HG03103 (cell line): ENCODE measurements at regions not wholly inside any gene's neighbourhood (a gene's known extent, or its start where the extent isn't known, plus 50 kb on each side); places are given as distances from the start of the nearest gene placed in this dataset.

Experiments used
- ATAC-seq: cut with Tn5 transposase; IDR thresholded peaks from one replicate; pipeline ENCODE4 v1.9.1; 2021; ENCODE audit warnings: low read depth; ENCODE audit not compliant: unreplicated experiment

DNA sequence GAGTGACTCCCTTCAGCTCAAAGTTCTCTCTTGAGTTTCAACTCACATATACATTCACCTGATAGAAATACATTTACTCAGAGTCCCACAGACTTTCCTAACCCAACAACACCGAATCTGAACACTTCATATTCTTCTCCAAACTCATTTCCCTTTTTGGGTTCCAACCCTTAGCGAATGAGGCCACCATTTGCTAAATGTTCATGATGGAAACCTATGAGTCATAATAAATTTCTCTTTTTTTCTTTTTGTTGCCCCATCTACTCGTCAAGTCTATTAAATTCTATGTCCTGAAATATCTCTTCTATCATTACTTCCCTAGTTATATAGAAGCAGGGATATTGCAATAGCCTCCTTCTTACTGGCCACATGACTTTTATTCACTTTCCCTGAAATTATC lies 100.1 kb downstream of the HLX start:
- ATAC-seq, result no peak

GRCh38 chr1:220982686-220983085 lies 103.4 kb downstream of the HLX start:
- ATAC-seq, result no peak

DNA sequence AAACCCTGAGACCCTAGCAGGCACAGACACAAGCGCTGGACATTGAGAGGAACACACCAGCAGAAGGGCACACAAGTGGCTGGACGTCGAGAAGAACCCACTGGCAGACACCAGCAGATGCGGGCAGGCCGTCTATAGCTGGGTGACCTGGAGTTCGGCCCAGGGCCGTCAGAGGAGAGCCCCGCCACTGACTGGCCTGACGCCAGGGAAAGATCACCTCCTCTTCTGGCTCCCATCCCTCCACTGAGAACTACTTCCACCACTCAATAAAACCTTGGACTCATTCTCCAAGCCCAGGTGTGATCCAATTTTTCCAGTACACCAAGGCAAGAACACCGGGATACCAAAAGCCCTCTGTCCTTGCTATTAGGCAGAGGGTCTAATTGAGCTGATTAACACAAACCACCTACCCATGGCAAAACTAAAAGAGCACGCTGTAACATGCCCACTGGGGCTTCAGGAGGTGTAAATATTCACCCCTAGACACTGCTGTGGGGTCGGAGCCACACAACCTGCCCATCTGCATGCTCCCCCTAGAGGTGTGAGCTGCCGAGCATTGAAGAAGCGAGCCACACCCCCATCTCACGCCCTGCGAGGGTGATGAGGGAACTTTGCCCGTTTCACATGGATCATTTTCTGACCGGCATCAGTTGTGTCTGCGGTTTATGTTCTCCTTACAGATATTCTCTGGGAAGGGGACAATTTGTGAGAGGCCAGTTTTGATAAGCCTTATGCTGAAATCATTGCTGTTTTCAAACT lies 104.8 kb downstream of the HLX start:
- ATAC-seq, result no peak

GRCh38 chr1:220990427-220991339 lies 111.4 kb downstream of the HLX start:
- ATAC-seq, result no peak

- ATAC-seq, result no peak
Observed at GRCh38 chr1:220991506-220991905, 112.3 kb downstream of the HLX start.

DNA sequence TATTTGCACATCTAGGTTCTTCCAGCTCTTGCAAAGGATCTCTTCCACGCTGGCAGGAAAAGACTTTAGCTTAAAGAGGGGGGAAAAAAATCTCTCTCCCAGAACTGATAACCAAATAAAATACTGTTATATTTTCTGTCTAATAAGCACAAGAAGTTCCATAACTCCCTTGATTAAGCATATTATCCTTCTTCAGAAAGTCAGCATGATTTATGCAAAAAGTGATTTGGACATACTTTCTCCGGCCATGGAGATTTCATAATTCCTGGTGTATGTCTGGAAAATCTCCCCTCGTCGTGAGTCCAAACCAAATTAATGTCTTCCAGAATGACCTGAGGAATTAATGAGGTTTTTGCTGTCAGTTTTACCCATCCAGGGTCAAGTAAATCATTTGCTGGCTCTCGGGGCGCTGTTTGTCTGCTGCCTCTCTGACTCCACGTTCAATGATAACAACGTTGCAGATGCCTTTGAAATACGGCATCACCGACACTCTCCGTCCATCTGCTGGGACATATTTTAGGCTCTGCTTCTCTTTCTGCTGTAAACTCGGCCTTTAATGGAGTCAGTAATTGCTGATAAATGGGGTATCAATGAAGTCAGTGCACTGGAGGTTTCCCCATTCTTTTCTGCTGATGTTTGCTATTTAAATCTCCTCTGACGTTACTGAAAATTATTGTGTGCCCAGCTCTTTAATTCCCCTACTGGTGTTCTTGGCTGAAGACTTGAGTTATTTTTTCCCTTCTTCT lies 112.9 kb downstream of the HLX start:
- ATAC-seq, result no peak

- ATAC-seq, result no peak
Observed at GRCh38 chr1:220992705-220993052, 113.4 kb downstream of the HLX start.

GRCh38 chr1:220994671-220995070 lies 115.4 kb downstream of the HLX start:
- ATAC-seq, result no peak

- ATAC-seq, result no peak
Observed at GRCh38 chr1:220997791-220998190, 118.5 kb downstream of the HLX start.

GRCh38 chr1:220999872-221000863 lies 120.9 kb downstream of the HLX start:
- no peak for ATAC-seq

GRCh38 chr1:221001167-221001566 lies 121.9 kb downstream of the HLX start:
- ATAC-seq, result no peak

- ATAC-seq, result no peak
Observed at GRCh38 chr1:221002601-221003000, 123.4 kb downstream of the HLX start.

GRCh38 chr1:221011145-221011544 lies 131.9 kb downstream of the HLX start:
- no peak for ATAC-seq

GRCh38 chr1:221012120-221012519 lies 132.9 kb downstream of the HLX start:
- no peak for ATAC-seq

- no peak for ATAC-seq
Observed at GRCh38 chr1:221013691-221014660, 134.7 kb downstream of the HLX start.

DNA sequence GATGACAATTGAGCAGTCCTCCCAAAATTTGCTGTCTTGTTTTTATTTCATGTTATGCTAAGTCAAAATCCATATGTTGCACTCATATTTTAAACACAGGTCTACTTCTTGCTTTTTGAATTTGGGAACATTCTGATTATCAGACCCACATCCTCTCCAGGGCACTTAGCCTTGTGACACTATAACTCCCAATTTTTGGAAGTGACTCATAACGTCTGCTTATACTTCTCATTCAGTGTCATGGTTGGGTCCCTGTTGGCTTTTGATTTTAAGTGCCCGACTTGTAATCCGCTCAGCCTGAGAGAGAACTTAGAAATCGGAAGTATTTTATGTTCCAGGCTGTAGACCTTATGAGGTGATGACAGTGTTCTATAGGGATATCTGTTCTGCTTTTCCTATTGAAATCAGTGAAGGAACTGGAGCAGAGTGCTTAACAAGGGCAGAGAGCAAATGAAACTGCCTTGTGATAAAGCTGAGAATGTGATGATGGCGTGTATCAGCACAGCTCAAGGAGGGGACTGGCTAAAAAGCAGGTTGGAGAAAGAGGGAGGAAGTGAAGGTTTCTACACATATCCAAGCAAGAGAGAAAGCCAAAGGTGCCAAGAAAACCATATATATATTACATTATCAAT lies 136.0 kb downstream of the HLX start:
- no peak for ATAC-seq

DNA sequence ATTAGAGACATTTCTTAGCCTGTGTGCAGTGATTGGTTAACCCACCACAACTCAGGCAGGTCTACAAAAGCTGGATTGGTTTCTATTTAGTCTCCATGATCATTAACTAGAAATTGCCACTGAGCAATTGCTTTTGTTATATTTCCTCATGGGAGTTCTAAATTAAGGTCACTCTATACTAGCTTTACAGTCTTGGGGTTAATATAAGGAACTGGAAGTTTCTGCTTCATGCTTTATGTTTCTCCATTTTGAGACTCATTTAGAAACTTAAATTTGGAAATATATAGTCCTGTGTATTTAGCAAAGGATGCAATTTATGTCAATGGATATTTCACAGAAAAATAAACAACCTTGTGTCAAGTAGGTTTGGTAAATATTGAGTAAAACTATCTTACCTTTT lies 137.5 kb downstream of the HLX start:
- ATAC-seq, result no peak

DNA sequence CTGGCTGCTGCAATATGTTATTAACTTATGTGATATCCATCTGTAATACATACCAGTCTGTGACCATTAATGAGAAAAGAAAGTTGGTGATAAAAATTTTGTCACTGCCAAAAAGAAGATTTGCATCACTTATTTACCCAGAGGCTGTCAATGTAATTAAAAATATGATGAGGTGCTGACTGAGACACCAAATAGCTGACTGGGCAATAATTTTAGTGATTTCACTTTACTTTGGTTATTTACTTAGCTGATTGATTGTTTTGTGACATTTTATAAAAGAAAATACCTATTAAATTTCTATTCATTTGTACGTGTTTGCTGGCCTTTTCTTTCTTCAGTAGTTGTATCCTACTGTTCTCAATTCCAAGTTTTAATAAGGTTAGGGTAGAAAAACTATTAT lies 139.2 kb downstream of the HLX start:
- ATAC-seq, result no peak
